Amygdala (tissue), 56 donors: ENCODE measurements at regions not wholly inside any gene's neighbourhood (a gene's known extent, or its start where the extent isn't known, plus 50 kb on each side); places are given as distances from the start of the nearest gene placed in this dataset.
"Not testable (repeated sequence)": the region's sequence is repeated elsewhere in the genome, so short reads cannot be mapped to it uniquely, and the experiment has no call there.

Source experiments
- DNase-seq, 56 donors: peaks; one replicate each; lab custom pipeline; 2025; lab: John Stamatoyannopoulos, UW

DNA sequence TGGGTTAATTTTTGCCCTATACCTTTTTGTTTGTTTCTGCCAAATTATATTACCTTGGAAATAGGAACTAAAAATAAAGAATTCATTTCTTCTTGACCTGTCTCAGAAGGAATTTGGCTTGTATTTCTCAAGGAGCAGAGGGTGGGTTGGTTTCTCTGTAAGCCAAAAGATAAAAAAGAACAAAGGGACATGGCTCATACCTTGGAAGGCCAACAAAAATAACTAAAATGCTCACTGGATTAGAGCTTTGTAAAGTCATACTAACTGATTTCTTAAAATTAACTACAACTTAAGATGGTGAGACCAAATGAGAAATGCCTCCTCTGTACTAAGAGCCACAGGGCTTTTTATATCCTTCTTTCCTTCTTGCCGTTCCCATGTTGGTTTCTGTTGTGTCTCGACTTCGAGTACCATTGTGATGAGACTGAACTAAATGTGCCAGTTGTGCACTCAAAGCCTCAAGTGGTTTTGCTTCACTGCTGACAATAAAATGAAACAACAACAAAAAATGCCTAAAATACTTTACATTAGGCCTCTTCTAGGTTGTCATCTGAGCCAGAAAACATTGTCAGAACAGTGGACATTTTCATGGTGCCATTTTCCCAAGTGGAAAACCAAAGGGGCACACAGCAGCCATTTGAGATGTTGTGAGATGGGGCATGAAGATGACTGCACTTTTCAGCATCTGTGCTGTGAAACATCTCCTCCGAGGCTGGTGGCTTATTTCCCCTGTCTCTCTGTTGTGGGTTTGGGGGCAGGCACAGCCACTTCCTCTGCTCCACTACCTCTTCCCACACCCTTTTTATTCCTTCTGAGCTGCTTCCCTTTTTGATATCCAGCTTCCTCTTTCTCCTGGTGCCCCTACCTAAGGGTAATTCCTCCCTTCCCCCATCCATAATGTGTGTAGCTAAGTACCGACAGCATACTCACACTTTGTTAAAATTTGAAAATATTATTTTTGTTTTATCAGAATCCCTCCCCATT is 51.8 kb upstream of the AGR3 start:
- peak in 4 of 56 donors; percentile 6 to 23 (median 20) for DNase-seq

DNA sequence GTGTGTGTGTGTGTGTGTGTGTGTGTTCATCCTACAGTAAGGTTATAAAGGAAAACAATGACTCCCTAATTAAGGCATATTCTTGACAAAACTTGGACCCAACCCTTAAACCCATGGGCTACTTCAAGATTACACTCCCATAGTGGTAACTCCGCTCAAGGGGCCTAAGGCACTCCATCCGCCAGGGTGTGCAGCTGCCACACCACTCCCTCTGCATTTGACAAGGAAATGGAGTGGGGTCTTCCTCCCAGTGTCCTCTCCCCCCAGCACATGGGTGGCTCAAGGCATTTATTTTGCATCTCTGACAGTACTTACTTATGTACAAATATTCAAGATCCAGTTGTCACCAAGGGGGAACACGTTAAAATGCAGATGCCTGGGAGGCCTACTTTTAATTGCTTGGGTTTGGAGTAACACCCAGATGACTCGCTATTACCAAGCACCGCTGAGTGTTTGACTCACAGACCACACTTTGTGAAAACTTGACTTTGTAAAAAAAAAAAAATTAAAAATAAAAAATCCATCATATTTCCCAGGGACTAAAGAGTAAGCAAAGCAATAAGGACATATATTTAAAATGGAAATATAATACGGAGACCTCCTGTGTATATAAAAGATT is 53.0 kb upstream of the AGR3 start:
- no peak for DNase-seq

DNA sequence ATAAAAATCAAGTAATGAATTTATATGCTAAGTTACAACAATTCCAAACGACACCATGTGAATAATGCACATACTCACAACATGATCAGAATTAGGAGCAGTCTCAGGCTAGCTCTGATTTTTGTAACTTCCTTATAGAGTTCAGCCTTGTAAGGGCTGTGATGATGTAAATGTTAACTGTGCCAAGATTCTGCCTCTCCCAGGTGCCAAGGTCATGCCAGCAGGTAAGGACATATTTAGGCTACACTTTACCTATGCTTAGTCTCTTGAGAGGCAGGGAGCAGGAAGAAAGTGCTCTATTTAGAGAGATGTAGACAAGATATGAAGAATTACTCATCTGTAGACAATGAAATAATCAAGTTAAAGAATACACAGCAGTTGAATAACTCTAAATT is 53.6 kb upstream of the AGR3 start:
- DNase-seq = no peak

DNA sequence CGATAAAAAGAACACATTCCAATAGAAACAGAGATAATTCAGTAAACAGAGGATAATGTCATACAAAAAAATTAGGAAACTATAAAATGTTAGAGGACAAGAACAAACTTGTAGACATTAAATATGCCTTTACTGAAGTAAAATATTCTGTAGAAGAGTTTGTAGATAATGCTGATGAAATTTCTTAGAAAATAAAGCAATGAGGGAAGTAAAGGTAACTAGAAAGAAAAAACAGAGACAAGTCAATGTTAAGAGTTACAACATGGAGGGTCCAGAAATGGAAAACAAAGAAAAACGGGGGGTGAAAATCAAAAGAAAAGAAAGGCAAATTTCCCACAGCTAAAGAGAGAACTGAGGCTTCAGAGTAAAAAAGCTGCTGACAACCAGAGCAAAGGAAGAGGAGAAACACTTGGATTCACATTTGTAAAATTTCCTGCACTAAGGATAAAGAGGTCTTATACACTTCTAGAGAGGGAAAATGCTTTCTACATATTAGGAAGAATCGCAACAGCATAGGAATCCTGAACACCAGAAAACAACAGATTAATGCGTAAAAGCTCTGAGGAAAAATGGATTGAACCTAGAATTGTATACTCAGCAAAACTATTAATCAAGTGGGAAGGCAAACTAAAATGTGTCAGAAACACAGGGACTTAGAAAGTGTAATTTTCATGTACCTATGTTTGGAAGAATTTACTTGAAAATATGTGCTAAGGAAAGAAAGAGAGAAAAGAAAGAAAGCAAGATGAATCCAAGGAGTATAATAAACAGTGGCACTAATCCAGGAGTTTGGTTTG is 55.0 kb upstream of the AGR3 start:
- DNase-seq = no peak

DNA sequence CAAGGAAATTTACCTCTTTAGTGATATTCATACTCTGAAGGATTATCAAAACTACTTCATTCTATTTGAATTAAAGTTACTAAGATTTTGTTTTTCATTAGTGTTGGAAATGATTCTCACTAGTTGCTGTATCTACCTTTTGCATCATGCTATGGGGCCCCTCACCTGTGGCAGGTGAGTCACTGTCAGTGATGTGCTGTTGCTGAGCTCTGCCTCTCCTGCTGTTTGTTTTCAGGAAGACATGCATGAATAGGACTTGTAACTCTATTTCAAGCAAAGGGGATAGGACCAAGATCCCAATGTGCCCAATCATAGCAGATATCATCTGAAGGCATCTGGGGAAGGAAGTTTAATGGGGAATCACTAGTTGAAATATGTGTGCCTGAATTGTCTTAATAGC is 57.4 kb upstream of the AGR3 start:
- DNase-seq = no peak

DNA sequence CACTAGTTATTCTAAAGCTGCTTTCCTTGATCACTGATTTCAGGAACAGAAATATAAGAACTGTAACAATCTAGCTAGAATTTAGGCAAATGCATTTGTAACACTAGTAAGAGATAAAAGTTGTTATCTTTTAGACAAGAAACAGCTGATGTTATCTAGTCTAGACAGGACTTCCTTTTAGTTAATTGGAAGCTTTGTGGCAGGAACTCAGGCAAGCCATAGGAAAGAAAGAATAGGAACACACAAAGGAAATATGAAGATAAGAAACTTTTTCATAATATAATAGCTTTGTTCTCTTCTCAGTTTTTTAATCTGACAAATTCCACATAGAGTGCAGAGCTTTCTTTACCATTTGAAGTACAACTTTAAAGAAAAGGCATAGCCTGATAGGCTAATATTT is 59.0 kb upstream of the AGR3 start:
- DNase-seq = no peak

DNA sequence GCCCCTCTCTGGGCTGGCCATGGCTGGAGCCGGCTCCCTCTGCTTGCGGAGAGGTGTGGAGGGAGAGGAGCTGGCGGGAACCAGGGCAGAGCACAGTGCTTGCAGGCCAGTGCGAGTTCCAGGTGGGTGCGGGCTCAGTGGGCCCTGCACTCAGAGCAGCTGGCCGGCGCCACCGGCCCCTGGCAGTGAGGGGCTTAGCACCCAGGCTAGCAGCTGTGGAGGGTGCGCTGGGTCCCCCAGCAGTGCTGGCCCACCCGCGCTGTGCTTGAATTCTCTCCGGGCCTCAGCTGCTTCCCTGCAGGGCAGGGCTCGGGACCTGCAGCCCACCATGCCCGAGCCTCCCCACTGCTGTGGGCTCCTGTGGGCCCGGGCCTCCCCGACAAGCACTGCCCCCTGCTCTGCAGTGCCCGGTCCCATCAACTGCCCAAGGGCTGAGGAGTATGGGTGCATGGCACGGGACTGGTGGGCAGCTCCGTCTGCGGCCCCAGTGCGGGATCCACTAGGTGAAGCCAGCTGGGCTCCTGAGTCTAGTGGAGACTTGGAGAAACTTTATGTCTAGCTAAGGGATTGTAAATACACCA is 61.2 kb upstream of the AGR3 start:
- DNase-seq = no peak

DNA sequence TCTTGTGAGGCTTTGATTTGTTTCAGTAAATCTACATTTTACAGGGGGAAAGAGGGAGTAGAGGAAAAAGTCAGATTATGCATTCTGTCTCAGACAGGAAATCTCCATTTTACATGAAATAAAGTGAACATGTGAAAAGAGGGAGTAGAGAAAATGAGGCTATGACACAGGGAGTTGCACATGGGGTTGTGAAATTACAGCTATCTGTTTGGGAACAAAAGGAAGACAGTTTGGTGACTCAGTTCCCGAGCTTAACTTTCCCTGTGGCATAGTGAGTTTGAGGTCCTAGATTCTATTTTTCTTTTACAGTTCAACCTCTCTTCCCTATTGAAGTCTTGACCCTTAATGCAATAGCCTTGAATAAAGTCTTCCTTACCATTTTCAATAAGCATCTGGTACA is 63.2 kb upstream of the AGR3 start:
- no peak for DNase-seq

DNA sequence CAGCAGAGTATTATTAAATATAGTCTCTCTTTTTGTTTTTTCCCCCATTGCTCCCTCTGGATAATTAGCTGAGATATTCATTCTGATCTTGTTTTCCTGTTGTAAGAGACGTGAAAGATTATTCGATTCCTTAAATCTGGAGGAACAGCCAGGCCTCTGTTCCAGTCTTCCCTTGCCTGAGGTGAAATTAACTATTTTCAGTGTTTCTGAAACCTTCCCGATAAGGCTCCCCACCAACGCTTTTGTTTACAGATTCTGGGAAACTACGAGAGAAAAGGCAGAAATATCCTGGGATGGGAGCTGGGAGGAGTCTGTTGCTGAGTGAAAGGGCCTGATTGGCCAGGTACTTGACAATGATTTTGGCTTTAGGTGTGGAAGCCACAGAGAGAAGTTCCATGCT is 63.6 kb upstream of the AGR3 start:
- DNase-seq = no peak

DNA sequence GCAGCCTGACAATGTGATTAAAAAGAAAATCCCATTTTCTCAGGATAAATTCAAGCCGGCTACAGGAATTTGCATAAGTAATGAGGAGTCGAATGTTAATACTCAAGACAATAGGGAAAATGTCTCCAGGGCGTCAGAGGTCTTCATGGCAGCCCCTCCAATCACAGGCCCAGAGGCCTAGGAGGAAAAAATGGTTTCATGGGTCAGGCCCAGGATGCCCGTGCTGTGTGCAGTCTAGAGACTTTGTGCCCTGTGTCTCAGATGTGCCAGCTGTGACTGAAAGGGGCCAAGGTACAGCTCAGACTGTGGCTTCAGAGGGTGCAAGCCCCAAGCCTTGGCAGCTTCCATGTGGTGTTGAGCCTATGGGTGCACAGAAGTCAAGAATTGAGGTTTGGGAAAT is 66.3 kb upstream of the AGR3 start:
- not testable (repeated sequence) for DNase-seq

DNA sequence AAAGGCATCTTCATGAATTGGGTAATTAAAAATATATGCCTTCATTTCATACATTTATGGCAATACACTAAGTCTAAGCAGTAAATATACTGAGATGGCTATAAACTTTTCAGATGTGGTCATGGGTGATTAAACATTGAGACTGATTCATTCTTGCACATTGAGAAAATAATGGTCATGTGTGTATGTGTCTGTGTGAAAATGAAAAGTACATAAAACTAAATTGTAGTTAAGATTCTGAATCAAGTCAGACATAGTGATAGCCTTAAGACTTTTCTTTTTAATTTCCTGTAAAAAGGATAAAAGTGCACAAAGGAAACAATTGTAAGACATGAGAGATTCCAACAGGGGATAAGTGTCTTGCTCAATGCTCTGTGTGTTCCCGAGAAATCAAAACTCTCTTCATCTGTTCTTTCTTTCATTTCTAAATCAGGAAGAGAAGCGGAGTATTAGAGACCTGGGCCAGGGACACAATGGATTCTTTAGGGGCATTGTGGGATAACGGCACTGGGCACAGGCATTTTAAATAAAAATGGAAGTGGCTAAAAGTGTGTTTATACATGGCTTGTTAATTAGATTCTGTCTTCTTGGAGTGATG is 69.8 kb upstream of the AGR3 start:
- no peak for DNase-seq

DNA sequence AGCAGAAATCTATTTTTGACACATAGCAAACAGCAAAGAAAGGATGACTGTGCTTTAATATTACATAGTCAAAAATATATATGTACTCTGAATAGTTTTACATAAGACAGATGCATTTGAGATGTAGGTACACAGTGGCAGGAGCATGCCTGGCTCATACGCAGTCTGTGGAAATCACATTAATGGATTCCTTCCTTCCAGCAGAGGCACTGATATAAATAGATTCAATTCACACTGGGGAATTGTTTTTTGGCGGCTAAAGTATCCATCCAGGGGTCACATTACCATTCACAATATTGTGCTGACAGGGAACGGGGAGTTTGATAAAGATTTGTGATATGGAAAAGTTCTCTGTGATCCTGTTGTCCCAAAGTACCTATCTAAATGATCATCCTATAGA is 72.5 kb upstream of the AGR3 start:
- no peak for DNase-seq

DNA sequence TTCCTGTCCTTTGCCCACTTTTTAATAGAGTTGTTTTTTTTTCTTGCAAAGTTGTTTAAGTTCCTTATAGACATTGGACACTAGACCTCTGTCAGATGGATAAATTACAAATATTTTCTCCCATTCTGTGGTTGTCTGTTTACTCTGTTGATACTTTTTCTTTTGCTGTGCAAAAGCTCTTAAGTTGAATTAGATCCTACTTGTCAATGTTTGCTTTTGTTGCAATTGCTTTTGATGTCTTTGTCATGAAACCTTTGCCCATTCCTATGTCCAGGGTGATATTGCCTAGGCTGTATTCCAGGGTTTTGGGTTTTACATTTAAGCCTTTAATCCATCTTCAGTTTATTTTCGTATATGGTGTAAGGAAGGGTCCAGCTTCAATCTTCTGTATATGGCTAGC is 76.9 kb upstream of the AGR3 start:
- DNase-seq = no peak

DNA sequence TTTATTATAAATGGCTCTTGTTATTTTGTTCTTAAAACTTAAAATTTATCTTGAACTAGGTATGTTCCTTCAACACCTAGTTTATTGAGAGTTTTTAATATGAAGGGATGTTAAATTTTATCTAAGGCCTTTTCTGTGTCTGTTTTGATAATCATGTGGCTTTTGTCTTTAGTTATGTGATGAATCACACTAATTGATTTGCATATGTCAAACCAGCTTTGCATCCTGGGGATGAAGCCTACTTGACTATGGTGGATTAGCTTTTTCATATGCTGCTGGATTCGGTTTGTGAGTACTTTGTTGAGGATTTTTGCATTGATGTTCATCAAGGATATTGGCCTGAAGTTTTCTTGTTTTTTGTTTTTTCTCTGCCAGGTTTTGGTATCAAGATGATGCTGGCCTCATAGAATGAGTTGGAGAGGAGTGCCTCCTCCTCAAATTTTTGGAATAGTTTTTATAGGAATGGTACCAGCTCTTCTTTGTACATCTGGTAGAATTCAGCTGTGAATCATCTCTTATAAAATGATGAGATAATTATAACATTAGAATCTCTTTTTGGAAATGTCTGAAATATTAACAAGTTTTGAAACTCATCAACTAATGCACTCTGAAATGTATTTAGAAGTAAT is 78.7 kb upstream of the AGR3 start:
- DNase-seq = no peak

DNA sequence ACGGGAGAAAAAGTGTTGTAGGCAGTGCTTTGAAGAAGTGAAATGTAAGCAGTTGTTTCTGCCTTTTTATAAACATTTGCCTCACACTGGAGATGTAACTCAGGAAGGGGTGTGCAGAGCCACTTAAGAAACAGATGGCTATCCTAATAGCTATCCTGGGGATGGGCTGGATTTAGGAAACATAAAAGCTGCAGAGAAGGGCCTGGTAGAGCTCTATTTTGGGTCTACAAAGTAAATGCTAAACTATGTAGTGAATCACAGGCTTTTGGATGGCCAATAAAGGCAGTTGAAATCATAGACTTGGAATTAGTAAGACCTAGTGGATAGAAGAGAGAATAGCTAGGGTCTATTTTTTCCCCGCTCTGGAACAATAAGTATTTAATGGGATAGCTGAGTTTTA is 79.9 kb upstream of the AGR3 start:
- DNase-seq = peak in 1 of 56 donors; percentile 9

DNA sequence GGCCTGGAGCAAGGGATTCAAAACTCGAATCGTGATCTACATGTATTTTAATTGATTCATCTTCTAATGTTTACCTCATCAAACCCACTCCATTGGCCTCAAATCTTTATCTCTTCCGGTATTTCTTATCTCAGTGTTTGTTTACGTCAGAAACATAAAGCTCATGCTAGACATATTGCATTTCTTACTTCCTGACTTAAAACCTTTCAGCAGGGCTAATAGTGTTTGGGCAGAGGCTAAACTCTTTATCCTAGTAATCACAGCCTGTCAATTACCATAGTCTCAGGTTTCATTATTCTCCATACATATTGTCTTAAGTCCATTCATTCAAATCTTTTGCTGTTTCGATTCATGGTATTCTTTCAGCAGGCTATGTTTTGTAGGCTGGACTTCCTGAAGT is 81.3 kb upstream of the AGR3 start:
- DNase-seq = no peak

DNA sequence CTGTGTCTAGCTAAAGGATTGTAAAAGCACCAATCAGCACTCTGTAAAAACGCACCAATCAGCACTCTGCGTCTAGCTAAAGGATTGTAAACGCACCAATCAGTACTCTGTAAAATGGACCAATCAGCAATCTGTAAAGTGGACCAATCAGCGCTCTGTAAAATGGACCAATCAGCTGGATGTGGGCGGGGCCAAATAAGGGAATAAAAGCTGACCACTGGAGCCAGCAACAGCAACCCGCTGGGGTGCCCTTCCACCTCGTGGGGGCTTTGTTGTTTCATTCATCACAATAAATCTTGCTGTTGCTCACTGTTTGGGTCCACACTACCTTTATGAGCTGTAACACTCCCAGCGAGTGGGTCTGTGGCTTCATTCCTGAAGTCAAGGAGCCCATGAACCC is 83.9 kb upstream of the AGR3 start:
- DNase-seq = not testable (repeated sequence)

DNA sequence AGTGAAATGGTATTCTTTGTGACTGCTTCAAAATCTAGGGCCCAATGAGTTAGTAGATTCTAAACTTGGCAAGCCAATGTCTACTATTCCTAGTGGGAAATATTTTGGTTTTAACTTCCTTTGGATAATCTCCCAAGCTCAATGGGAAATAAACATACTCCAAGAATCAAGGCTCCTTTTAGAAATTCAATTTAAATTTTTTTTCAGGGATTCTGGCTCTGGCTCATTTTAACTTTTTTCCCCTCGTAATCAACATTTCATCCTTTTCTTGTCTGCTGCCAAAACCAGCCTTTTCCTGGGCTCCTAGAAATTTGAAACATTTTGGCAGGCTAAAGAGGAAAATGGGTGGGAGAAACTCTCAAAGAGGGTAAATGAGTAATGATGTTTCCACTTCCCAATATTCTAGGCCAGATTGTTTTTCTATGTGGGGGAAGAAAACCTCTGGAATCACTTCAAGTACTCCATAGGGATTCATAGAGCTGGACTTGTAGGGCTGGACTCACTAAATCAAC is 85.6 kb upstream of the AGR3 start:
- DNase-seq = no peak

DNA sequence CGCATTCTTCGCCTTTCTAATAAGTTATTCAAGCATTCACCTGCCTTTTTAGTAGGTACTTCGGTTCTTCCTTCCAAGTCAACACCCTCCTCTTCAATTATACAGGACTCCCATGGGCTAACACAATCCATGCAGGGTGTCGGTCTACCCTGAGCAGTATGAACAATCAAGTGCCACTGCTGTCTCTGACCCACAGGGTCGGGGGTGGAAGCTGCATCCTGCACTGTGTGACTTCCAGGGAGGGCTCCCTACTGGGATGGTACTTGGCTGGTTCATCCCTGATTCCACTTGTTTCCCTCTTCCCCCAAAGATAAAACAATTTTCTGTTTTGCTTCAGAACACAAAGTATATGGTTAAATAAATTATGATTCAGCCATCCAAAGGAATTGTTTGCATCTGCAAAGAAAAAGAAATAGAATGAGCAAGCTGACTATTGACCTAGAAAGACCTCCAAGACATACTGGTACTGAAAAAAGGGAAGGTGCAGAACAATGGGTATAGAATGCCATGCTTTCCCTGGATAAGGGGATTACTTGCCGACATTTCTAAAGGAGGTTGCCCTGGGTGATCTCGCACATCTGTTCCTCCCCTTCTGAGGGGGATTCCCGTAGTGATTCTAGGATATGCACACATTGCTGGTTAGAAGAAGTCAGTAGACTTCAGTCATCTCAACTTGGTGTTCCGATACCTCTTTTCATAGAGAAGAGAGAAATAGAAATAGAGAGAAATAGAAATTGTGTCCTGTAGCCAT is 89.1 kb upstream of the AGR3 start:
- DNase-seq = no peak
